OCI-LY1 (cell line): ENCODE measurements at regions not wholly inside any gene's neighbourhood (a gene's known extent, or its start where the extent isn't known, plus 50 kb on each side); places are given as distances from the start of the nearest gene placed in this dataset.
"Not testable (repeated sequence)": the region's sequence is repeated elsewhere in the genome, so short reads cannot be mapped to it uniquely, and the experiment has no call there.

ENCODE experiments used
- CTCF ChIP-seq: fragments of 200-600 bp; sonication (generic), shearing (Covaris generic); IDR thresholded peaks from 2 replicates; pipeline ENCODE4 v1.5.1; 2017; ENCODE audit warnings: mild to moderate bottlenecking, antibody characterized with exemption, low read length, moderate library complexity, mixed read lengths
- EZH2 ChIP-seq: fragments of 200-600 bp; sonication (generic), shearing (Covaris generic); IDR thresholded peaks from 2 replicates; pipeline ENCODE4 v1.8.0; 2017; ENCODE audit warnings: borderline replicate concordance, mixed run types, mild to moderate bottlenecking, antibody characterized with exemption, low read length, moderate library complexity, mixed read lengths

GRCh38 chr1:814543-814942 lies 109.2 kb upstream of the SAMD11 start:
- TF ChIP-seq CTCF, EZH2: not testable (repeated sequence)
